Spleen (tissue), 7 donors: ENCODE measurements at regions not wholly inside any gene's neighbourhood (a gene's known extent, or its start where the extent isn't known, plus 50 kb on each side); places are given as distances from the start of the nearest gene placed in this dataset.

Source experiments
- CTCF ChIP-seq, 11 experiments: fragments of 200-600 bp in 7 of 11; fragments of 450-650 bp in 4 of 11; sonication (generic) in 4 of 11; IDR thresholded peaks in 8 of 11; conservative IDR thresholded peaks in 3 of 11; 1 replicate in 7 of 11; 2 replicates in 4 of 11; pipeline versions ENCODE4 v1.4.0 to v1.8.0; 2016 to 2021; ENCODE audit warnings: antibody characterized with exemption in 11 of 11, inconsistent platforms in 4 of 11, mild to moderate bottlenecking in 1 of 11
- POLR2A ChIP-seq, 3 donors: fragments of 450-650 bp; IDR thresholded peaks; one replicate each; pipeline ENCODE4 v1.5.1; 2017; ENCODE audit warnings: antibody characterized with exemption in 3 of 3, mild to moderate bottlenecking in 1 of 3
- POLR2AphosphoS5 ChIP-seq, 3 donors: sonication (generic); formaldehyde crosslinking; IDR thresholded peaks; one replicate each; pipeline ENCODE4 v1.5.1; 2017; ENCODE audit warnings: antibody characterized with exemption in 3 of 3
- donor health status: DM: no; HTN: no; CAD: no; lungs with moderate emphysema.
- donor health status: DM: no; HTN: no; CAD: no.
- donor health status: DM: no; HTN: no; CAD: no.

- no peak for TF ChIP-seq CTCF (IDR thresholded peaks at IDR 0.05 in 8 of 11, conservative IDR thresholded peaks at IDR 0.05 in 3 of 11)
- TF ChIP-seq POLR2AphosphoS5 (IDR thresholded peaks at IDR 0.05) = no peak
- no peak for TF ChIP-seq POLR2A (IDR thresholded peaks at IDR 0.05)
Measured at GRCh38 chr7:42743077-42743858, 168.6 kb downstream of the C7orf25 start.
